G401 (cell line): ENCODE measurements at regions not wholly inside any gene's neighbourhood (a gene's known extent, or its start where the extent isn't known, plus 50 kb on each side); places are given as distances from the start of the nearest gene placed in this dataset.

ENCODE experiments used
- DNase-seq: peaks from one replicate; pipeline ENCODE4 v3.0.0-alpha.2; 2015; ENCODE audit warnings: low spot score
- in situ Hi-C: cut with HindIII; loops from 2 replicates; pipeline ENCODE4 v1.10.0; 2016; ENCODE audit warnings: low sequenced_read_pairs, mixed read lengths

DNA sequence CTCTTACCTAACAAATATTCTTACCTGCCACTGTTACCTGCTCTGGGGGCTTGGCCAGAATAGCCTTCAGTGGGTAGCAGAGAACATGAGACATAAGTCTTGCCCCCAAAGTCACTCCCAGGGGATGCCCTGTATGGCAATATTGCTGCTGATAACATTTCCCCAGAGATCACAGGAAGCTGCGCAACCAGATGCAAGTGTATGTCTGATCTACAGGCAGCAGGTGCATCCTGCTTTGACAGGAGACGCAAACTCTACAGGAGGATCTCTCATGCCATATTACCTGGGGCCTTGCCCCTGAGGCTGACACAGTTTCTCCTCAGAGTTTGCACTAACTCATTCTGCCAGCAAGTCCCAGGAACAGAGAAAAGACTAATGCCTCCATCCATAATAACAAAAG, 174.4 kb upstream of the LPP start:
- in situ Hi-C loops: no loop called here
- no peak for DNase-seq

- in situ Hi-C loops: no loop called here
- DNase-seq: no peak
Measured at GRCh38 chr3:187980861-187981260, 173.1 kb upstream of the LPP start.

GRCh38 chr3:187982142-187982541, 171.8 kb upstream of the LPP start:
- in situ Hi-C loops: no loop called here

DNA sequence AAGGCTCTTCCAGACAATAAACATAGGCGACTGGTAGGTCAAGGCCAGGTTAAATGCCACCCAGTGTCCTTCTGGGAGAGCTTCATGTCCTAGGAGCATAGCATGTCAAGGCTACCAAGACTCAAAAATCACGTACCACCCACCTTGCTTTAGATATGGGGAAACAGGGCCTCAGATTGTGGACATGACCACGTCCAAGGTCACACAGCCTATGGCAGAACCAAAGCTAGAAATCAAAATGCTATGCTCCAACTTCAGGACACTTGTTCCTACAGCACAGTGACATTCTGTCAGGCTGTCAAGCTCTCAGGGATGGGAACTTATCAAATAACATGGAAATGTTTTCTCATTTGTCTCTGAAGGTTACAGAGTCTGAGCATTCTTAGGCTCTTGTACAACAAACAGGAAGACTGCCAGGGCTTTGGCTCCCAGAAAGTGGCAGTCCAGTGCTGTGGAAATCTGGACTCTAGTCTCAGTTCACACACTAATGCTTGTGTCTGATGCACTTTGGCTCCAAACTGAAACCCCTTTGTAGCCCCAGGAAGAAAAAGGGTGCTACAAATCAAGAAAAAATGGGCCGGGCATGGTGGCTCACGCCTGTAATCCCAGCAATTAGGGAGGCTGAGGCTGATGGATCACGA, 170.4 kb upstream of the LPP start:
- in situ Hi-C loops: no loop called here
- peak; percentile 33 for DNase-seq

More at GRCh38 chr3:187982142-187982541, 171.8 kb upstream of the LPP start:
- no peak for DNase-seq

DNA sequence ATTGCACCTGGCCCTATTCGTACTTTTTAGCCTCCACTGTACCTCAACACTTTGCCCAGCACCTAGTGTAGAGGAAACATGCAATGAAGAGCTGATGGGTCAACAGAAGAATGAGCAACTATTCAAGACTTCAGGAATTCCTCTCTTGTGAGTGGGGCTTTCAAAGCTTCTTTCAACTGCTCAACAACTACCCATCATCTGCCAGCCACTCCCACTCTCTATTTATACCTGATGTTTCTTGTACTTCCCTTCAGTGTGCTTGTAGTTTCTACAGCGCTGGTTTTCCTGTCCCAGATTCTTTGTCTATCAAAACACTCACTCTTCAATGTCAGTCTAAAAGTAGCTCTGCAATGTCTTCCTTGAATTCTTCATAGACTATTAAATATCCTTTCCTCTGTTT, 168.3 kb upstream of the LPP start:
- in situ Hi-C loops: no loop called here
- DNase-seq: no peak

DNA sequence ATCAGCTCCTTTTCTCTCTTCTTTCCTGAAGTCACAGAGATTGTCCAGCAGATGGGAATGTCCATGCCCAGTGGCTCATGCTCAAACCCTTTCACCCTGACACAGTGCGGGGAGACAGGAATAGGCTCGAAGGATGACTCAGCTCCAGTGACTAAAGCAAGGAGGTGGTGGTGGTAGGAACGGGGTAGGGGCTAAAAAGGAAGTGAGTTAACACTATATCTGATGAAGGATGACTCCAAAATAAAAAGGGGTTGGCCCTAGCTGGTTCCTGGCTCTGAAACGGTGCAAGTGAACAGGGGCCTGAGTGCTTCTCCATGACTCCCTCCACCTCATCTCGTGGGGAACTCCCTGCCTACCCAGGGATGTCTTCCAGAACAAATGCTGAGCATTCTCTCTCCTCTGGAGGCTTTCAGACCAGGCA, 167.4 kb upstream of the LPP start:
- in situ Hi-C loops: no loop called here
- DNase-seq: no peak

- in situ Hi-C loops: no loop called here
- DNase-seq: no peak
Measured at GRCh38 chr3:187987187-187987586, 166.8 kb upstream of the LPP start.

- in situ Hi-C loops: no loop called here
- no peak for DNase-seq
Measured at GRCh38 chr3:187987924-187988323, 166.0 kb upstream of the LPP start.

- DNase-seq: no peak
- in situ Hi-C loops: no loop called here
Measured at GRCh38 chr3:187989575-187990153, 164.3 kb upstream of the LPP start.

DNA sequence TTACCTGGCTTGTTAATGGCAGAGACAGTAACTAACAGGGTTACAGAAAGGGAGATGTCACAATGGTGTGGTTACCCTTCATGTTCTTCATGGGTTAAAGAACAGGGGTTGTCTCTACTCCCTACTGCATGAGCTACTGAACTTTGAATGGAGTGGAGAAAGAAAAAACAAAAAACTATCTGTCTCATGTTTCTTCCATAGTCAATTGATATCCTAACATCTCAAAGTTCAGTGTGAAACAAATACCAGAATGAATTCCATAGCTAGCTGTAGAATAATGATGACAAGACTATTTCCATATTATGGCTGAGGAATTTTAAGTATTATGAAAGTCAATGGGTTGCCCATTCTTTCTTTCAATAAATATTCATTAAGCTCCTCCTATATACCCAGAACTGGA, 161.3 kb upstream of the LPP start:
- DNase-seq: no peak
- in situ Hi-C loops: no loop called here

- DNase-seq: no peak
- in situ Hi-C loops: no loop called here
Measured at GRCh38 chr3:187994221-187995042, 159.5 kb upstream of the LPP start.

DNA sequence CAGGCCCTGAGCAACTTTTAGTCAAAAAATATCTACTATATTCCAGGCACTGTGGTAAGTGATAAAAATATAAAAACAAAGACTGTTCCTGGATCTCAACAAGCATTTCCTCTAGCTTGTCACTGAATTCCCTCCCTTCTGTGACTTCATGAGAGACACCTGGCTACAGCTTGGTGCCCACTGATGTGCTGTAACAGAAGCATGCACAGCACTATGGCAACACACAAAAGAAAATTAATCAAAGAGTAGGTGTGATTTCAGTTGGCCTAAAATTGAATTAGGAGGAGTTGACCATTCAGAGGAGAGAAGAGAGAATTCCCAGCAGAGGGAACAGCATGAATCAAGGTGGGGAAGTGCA, 158.9 kb upstream of the LPP start:
- no peak for DNase-seq
- in situ Hi-C loops: no loop called here

DNA sequence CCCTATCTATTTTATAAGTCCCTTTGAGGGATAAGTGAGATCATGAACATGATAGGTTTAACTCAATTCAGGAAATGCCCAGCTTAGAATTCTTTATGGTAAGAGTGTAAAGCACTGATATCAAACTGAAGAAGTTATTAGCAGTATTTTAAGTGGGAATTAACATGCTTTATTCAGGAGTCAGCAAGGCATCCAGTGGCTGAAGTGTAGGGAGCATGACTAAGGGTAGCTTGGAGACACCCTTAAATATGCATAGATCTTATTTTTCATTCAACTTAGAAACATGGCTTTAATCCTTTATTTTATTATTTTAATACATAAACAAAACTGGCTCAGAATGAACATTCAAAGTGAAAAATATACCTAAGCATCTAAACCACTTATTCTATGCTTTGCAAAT, 158.3 kb upstream of the LPP start:
- in situ Hi-C loops: no loop called here
- no peak for DNase-seq

DNA sequence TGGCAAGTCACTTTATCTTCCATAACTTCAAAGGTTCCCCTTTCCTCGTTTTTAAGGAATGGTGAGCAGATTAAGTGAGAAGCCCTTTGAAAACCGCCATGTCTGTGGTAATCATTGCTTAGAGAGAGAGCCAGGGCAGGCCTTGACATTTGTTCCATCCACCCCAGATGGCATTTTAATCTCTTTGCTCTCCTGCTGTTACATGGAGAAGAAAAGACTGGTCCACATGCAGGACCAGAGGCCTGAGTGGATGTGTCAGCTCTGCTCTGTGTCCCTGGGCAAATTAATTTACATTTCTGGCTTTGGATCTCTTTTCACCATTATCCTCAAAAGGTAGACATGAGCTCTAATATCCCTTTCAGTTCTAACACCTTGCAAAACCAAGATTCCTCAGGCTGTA, 157.3 kb upstream of the LPP start:
- peak; percentile 81 for DNase-seq
- in situ Hi-C loops: no loop called here

DNA sequence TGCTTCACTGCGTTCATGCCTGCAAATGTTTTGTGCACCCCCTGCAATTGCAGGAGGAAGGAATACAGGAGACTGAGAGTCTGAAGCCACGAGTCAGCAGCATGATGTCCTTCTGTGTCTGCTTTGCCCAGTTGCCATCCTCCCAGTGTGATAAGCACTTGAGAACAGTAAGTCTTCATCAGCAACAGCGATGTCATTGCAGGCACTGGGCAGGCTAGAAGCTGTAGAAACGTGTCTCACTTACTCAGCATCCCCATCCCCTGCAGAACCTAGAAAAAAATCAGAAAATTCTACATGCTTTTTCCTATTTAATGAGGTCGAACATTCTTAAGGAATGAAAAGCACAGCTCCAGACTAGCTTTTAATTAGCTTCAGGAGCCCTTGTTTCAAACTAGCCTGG, 156.5 kb upstream of the LPP start:
- peak; percentile 86 for DNase-seq
- in situ Hi-C loops: no loop called here

DNA sequence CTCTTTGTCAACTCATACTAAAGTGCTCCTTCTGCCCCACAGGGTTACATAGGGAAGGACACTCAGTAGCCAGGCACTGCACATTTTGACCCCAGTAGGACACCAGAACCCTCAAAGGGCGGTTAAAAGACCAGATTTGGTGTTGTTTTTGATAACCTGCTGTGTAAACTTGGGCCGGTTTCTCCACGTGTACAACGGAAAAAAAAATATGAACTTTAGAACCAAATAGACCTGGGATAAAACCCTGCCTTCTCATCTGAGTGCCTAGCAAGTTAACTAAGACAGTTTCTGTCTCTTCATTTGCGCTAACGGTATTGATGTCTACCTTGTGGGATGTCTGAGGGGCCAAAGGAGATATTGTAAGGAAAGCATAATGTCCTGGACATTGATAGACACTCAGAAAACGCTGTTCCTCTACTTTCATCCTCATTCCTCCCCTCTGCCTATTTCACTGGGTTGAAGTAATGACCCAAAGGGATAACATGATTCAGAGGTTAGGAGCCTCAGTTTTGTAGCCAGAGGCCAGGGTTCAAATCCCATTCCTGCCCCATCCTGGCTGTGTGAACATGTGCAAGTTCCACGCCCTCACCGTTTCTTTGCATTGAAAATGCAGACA, 155.9 kb upstream of the LPP start:
- DNase-seq: no peak
- in situ Hi-C loops: no loop called here

- no peak for DNase-seq
- in situ Hi-C loops: no loop called here
Measured at GRCh38 chr3:187998611-187999010, 155.3 kb upstream of the LPP start.

DNA sequence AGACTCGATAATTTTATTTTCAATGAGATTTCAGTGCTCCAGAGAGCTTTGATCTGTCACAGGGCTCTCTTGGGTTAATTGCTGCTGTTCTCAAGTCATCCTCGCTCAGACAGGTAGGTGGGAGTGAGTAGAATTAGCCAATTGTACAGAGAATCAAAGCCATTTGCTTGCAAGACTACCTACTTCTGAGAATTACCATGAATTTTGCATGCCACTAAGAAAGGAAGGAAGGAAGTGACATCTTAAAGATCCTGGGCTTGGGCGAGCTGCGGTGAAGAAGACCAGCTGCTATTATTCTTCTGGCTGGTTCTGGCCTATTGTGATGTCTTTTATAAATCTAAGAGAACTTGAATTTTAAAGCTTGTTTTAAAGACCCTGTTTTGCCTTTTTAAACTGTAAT, 154.1 kb upstream of the LPP start:
- DNase-seq: no peak
- in situ Hi-C loops: no loop called here

GRCh38 chr3:188000361-188000861, 153.5 kb upstream of the LPP start:
- DNase-seq: no peak

DNA sequence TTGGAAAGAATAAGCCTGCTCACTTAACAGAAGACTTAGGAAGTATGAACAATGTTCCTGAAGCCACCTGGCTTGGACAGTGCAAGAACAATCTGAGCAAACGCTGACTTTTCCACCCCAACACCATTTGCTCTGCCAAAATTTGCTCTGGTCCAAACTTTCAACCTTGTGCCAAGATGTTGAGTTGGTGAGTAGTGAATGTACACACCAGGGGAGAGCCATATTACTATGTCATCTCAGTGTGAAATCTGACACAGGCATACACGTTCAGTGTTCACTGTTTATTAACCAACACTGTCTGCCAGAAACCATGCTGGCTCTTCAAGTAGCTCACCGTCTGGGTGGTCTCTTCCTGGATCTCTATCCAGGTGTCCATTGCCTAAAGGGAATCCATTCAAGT, 152.9 kb upstream of the LPP start:
- in situ Hi-C loops: no loop called here
- peak; percentile 26 for DNase-seq

More at GRCh38 chr3:188000361-188000861, 153.5 kb upstream of the LPP start:
- in situ Hi-C loops: no loop called here
